Activated CD8-positive, alpha-beta memory T cell treated with anti-CD3 and anti-CD28 coated beads for 24 hours (primary cell): ENCODE measurements at regions not wholly inside any gene's neighbourhood (a gene's known extent, or its start where the extent isn't known, plus 50 kb on each side); places are given as distances from the start of the nearest gene placed in this dataset.
A peak's percentile ranks its signal among the peaks of the same experiment; 100 is the strongest.

Experiments
- DNase-seq: peaks from one replicate; pipeline ENCODE4 v3.0.0-alpha.2; 2020

GRCh38 chr6:25070547-25071366 lies 135.0 kb upstream of the RIPOR2 start:
- peak; percentile 87 for DNase-seq

- no peak for DNase-seq
Measured at GRCh38 chr6:25078141-25078540, 142.4 kb upstream of the RIPOR2 start.

- no peak for DNase-seq
Measured at GRCh38 chr6:25083784-25084507, 148.2 kb upstream of the RIPOR2 start.

GRCh38 chr6:25084508-25084833 lies 148.7 kb upstream of the RIPOR2 start:
- no peak for DNase-seq

- no peak for DNase-seq
Measured at GRCh38 chr6:25085756-25086155, 150.0 kb upstream of the RIPOR2 start.

- no peak for DNase-seq
Measured at GRCh38 chr6:25086500-25087091, 150.8 kb upstream of the RIPOR2 start.

- no peak for DNase-seq
Measured at GRCh38 chr6:25088513-25088912, 152.8 kb upstream of the RIPOR2 start.

- no peak for DNase-seq
Measured at GRCh38 chr6:25089442-25089841, 153.7 kb upstream of the RIPOR2 start.

GRCh38 chr6:25094726-25095125 lies 159.0 kb upstream of the RIPOR2 start:
- no peak for DNase-seq

GRCh38 chr6:25100288-25100687 lies 164.5 kb upstream of the RIPOR2 start:
- DNase-seq = no peak

GRCh38 chr6:25103603-25104002 lies 167.8 kb upstream of the RIPOR2 start:
- no peak for DNase-seq

GRCh38 chr6:25105070-25105925 lies 169.5 kb upstream of the RIPOR2 start:
- DNase-seq = no peak

- DNase-seq = no peak
Measured at GRCh38 chr6:25107218-25107617, 171.5 kb upstream of the RIPOR2 start.

- DNase-seq = no peak
Measured at GRCh38 chr6:25111782-25112181, 167.4 kb upstream of the CARMIL1 start.

GRCh38 chr6:25112322-25112773 lies 166.8 kb upstream of the CARMIL1 start:
- DNase-seq = no peak

GRCh38 chr6:25113436-25113835 lies 165.7 kb upstream of the CARMIL1 start:
- no peak for DNase-seq

GRCh38 chr6:25118038-25118437 lies 161.1 kb upstream of the CARMIL1 start:
- DNase-seq = no peak

- DNase-seq = no peak
Measured at GRCh38 chr6:25121186-25121585, 158.0 kb upstream of the CARMIL1 start.

- DNase-seq = no peak
Measured at GRCh38 chr6:25122001-25122400, 157.2 kb upstream of the CARMIL1 start.

GRCh38 chr6:25122622-25123237 lies 156.4 kb upstream of the CARMIL1 start:
- no peak for DNase-seq

- no peak for DNase-seq
Measured at GRCh38 chr6:25124216-25124715, 154.9 kb upstream of the CARMIL1 start.

- DNase-seq = no peak
Measured at GRCh38 chr6:25125736-25126135, 153.4 kb upstream of the CARMIL1 start.
